Activated T-helper 9 cell treated with anti-CD3 and anti-CD28 coated beads, Interleukin-2, amount 50 U/mL, for 16 hours (primary cell): ENCODE measurements at regions not wholly inside any gene's neighbourhood (a gene's known extent, or its start where the extent isn't known, plus 50 kb on each side); places are given as distances from the start of the nearest gene placed in this dataset.

Experiments used
- DNase-seq: peaks from one replicate; pipeline ENCODE4 v3.0.0-alpha.2; 2020; ENCODE audit warnings: low read depth

- peak; percentile 61 for DNase-seq
Measured at GRCh38 chr2:8543060-8543382, 138.8 kb upstream of the ID2 start.

GRCh38 chr2:8543383-8544170 is 138.3 kb upstream of the ID2 start:
- peak; percentile 69 for DNase-seq

- no peak for DNase-seq
Measured at GRCh38 chr2:8544171-8544785, 137.6 kb upstream of the ID2 start.

- peak; percentile 87 for DNase-seq
Measured at GRCh38 chr2:8544786-8545694, 136.8 kb upstream of the ID2 start.

- no peak for DNase-seq
Measured at GRCh38 chr2:8545695-8546611, 135.9 kb upstream of the ID2 start.

- no peak for DNase-seq
Measured at GRCh38 chr2:8546612-8547283, 135.1 kb upstream of the ID2 start.

- no peak for DNase-seq
Measured at GRCh38 chr2:8547284-8548064, 134.4 kb upstream of the ID2 start.

- no peak for DNase-seq
Measured at GRCh38 chr2:8548065-8548618, 133.7 kb upstream of the ID2 start.

GRCh38 chr2:8548619-8549150 is 133.2 kb upstream of the ID2 start:
- DNase-seq = no peak

- DNase-seq = no peak
Measured at GRCh38 chr2:8549273-8549922, 132.5 kb upstream of the ID2 start.

GRCh38 chr2:8549942-8550341 is 131.9 kb upstream of the ID2 start:
- no peak for DNase-seq

- no peak for DNase-seq
Measured at GRCh38 chr2:8550481-8550880, 131.4 kb upstream of the ID2 start.

GRCh38 chr2:8550937-8551621 is 130.8 kb upstream of the ID2 start:
- DNase-seq = no peak

GRCh38 chr2:8551622-8552074 is 130.2 kb upstream of the ID2 start:
- DNase-seq = no peak

- DNase-seq = no peak
Measured at GRCh38 chr2:8552293-8552801, 129.5 kb upstream of the ID2 start.

- no peak for DNase-seq
Measured at GRCh38 chr2:8553643-8554042, 128.2 kb upstream of the ID2 start.

GRCh38 chr2:8554296-8554806 is 127.5 kb upstream of the ID2 start:
- no peak for DNase-seq

- DNase-seq = no peak
Measured at GRCh38 chr2:8555543-8555942, 126.3 kb upstream of the ID2 start.
